Mesendoderm (in vitro differentiated cells): ENCODE measurements at regions not wholly inside any gene's neighbourhood (a gene's known extent, or its start where the extent isn't known, plus 50 kb on each side); places are given as distances from the start of the nearest gene placed in this dataset.

Source experiments
- DNase-seq: peaks from one replicate; pipeline ENCODE4 v3.0.0; 2013
- H2AK5ac ChIP-seq: 2 replicates; pipeline ENCODE4 v1.6.1; 2013; ENCODE audit warnings: low read length, inconsistent platforms
- H2BK120ac ChIP-seq: 2 replicates; pipeline ENCODE4 v1.6.1; 2013; ENCODE audit warnings: low read depth, mild to moderate bottlenecking, low read length, moderate library complexity, mixed read lengths
- H2BK15ac ChIP-seq: replicated peaks from 2 replicates; pipeline ENCODE4 v1.6.1; 2013; ENCODE audit warnings: low read depth, mild to moderate bottlenecking, moderate library complexity
- H2BK5ac ChIP-seq: 2 replicates; pipeline ENCODE4 v1.6.1; 2013; ENCODE audit warnings: low read length, inconsistent platforms
- H3K18ac ChIP-seq: 2 replicates; pipeline ENCODE4 v1.6.1; 2013; ENCODE audit warnings: mild to moderate bottlenecking, low read length, mixed read lengths
- H3K23ac ChIP-seq: one replicate; pipeline ENCODE4 v1.6.1; 2013; ENCODE audit warnings: low read length
- H3K27ac ChIP-seq: 2 replicates; pipeline ENCODE4 v1.5.1; 2013; ENCODE audit warnings: low read depth, mild to moderate bottlenecking, inconsistent platforms, low read length, moderate library complexity
- H3K27me3 ChIP-seq: 2 replicates; pipeline ENCODE4 v1.6.1; 2013; ENCODE audit warnings: low read length, control low read depth, mild to moderate bottlenecking, inconsistent platforms; ENCODE audit not compliant: insufficient read depth, poor library complexity
- H3K36me3 ChIP-seq: 2 replicates; pipeline ENCODE4 v1.6.1; 2013; ENCODE audit warnings: low read length, inconsistent platforms; ENCODE audit not compliant: control insufficient read depth, insufficient read depth
- H3K4ac ChIP-seq: one replicate; pipeline ENCODE4 v1.6.1; 2013; ENCODE audit warnings: low read depth, mild to moderate bottlenecking, low read length, moderate library complexity
- H3K4me1 ChIP-seq: 2 replicates; pipeline ENCODE4 v1.6.1; 2013; ENCODE audit warnings: low read depth, low read length, inconsistent platforms; ENCODE audit not compliant: control insufficient read depth
- H3K4me2 ChIP-seq: 2 replicates; pipeline ENCODE4 v1.6.1; 2013; ENCODE audit warnings: low read length
- H3K4me3 ChIP-seq: 2 replicates; pipeline ENCODE4 v1.5.1; 2013; ENCODE audit warnings: mild to moderate bottlenecking, low read length
- H3K56ac ChIP-seq: one replicate; pipeline ENCODE4 v1.6.1; 2013; ENCODE audit warnings: low read length
- H3K79me1 ChIP-seq: 2 replicates; pipeline ENCODE4 v1.6.1; 2013; ENCODE audit warnings: low read length, inconsistent platforms
- H3K79me2 ChIP-seq: 2 replicates; pipeline ENCODE4 v1.6.1; 2013; ENCODE audit warnings: mild to moderate bottlenecking, low read length; ENCODE audit not compliant: control insufficient read depth, insufficient read depth
- H3K9ac ChIP-seq: 2 replicates; pipeline ENCODE4 v1.6.1; 2013; ENCODE audit warnings: low read length, inconsistent platforms
- H4K5ac ChIP-seq: one replicate; pipeline ENCODE4 v1.6.1; 2013; ENCODE audit warnings: low read length
- H4K8ac ChIP-seq: one replicate; pipeline ENCODE4 v1.6.1; 2013; ENCODE audit warnings: low read depth, mild to moderate bottlenecking, control low read depth, low read length, moderate library complexity
- WGBS: extraction: QIAGEN DNeasy Blood & Tissue Kit; methylation state at CpG from one replicate; pipeline ENCODE4 v1.1.7; 2013; ENCODE audit warnings: low lambda C conversion rate, missing lambda C conversion rate; ENCODE audit not compliant: insufficient coverage; ENCODE audit errors: extremely low coverage; 5-methylcytosine and 5-hydroxymethylcytosine counted together

DNA sequence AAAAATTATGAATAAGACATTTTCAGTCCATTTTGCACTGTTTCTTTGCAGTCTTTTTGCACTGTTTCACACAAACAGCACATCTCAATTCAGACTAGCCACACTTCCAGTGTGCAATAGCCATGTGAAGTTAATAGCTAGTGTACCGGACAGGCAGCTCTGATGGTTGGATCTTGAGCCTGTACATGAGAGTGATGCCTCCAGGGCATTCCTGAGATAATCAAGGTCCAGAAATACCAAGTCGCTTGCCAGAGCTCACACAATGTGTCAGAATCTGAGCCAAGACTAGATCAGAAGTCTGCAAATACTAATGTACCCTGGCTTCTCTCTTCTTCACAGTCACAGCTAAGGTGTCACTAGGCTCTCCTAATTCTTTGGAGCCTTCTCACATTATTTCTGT is 180.2 kb downstream of the OSR1 start:
- H2BK5ac ChIP-seq = no peak overlapping the region
- WGBS = no CpG with 5 or more reads among the region's 2 CpGs
- no peak overlapping the region for H3K27ac ChIP-seq

DNA sequence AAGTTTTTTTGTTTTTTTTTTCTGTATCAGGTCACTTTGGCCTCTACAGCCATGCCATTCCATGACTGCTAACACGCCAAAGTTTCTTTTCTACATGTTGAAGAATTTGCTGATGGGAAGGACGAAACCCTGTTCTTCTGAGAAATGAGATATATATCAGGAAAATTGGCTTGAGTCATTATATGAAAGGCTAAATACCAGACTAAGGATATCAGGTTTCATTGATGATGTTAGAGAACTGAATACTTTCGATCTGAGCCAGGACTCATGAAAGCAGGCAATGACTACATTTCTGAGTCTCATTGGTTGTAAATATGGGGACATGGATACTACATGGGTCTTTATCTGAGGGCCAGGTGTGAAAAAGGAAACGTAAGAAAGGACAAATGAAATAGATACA is 181.4 kb downstream of the OSR1 start:
- H2BK15ac ChIP-seq = no peak overlapping the region
- H2BK5ac ChIP-seq = no peak overlapping the region
- no peak overlapping the region for H2AK5ac ChIP-seq
- no peak overlapping the region for H4K8ac ChIP-seq
- no peak overlapping the region for H3K23ac ChIP-seq
- H3K4me3 ChIP-seq = no peak overlapping the region
- H4K5ac ChIP-seq = no peak overlapping the region
- no peaks in the 10 kb centered on the region for H3K27me3 ChIP-seq
- no peak overlapping the region for H3K56ac ChIP-seq
- no peaks in the 10 kb centered on the region for H3K36me3 ChIP-seq
- H3K9ac ChIP-seq = no peak overlapping the region
- WGBS = no CpG with 5 or more reads among the region's 4 CpGs
- no peaks in the 10 kb centered on the region for H3K4me1 ChIP-seq
- no peak overlapping the region for H2BK120ac ChIP-seq
- no peak overlapping the region for H3K27ac ChIP-seq
- H3K79me1 ChIP-seq = no peaks in the 10 kb centered on the region
- H3K79me2 ChIP-seq = no peaks in the 10 kb centered on the region
- no peak overlapping the region for H3K4me2 ChIP-seq
- DNase-seq = no peak
- H3K18ac ChIP-seq = no peak overlapping the region
- no peak overlapping the region for H3K4ac ChIP-seq

More for the DNA sequence above, 180.2 kb downstream of the OSR1 start:
- Histone ChIP-seq H3K79me2 (no peaks in the 10 kb centered on the region), H3K23ac (no peak overlapping the region), H3K36me3 (no peaks in the 10 kb centered on the region), H3K56ac (no peak overlapping the region), H3K18ac (no peak overlapping the region), H3K4me1 (no peaks in the 10 kb centered on the region), H2BK15ac (no peak overlapping the region), H3K9ac (no peak overlapping the region), H3K4ac (no peak overlapping the region), H2AK5ac (no peak overlapping the region), H3K4me2 (no peak overlapping the region), H3K4me3 (no peak overlapping the region), H2BK120ac (no peak overlapping the region), H3K27me3 (no peaks in the 10 kb centered on the region), H3K79me1 (no peaks in the 10 kb centered on the region), H4K8ac (no peak overlapping the region), H4K5ac (no peak overlapping the region)
- no peak for DNase-seq

DNA sequence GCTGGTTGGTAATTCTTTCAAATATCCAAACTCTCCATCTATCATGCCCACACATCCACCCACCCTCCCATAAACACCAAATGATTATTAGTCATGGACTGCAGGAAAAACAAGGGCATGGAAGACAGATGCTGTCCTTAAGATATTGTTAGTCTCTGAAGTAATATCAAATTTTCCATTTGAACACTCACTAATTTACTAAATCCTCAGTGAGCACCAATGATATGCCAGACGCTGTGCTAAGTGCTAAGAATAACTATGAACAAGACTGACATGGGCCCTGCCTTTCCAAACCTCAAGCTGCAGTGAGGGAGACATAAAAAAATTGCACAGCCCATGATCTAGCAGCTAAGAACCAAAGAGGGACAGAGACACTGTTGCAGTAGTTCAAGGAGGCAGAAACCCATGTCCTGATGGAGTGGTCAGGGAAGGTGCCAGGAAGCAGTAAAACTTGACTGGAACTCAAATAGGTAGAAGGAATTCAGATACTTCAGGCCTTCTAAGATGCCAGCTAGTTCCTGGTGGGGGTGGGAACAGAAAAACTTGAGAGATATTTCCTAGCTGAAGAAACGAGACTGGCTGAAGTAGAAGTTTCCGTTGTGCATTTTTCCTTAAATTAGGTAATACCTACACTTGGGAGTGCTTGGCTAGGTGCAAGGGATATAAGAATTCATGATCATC is 182.1 kb downstream of the OSR1 start:
- Histone ChIP-seq H3K79me2 (no peaks in the 10 kb centered on the region), H2AK5ac (no peak overlapping the region), H4K5ac (no peak overlapping the region), H4K8ac (no peak overlapping the region), H2BK5ac (no peak overlapping the region), H3K27ac (no peak overlapping the region), H3K4me2 (no peak overlapping the region), H3K36me3 (no peaks in the 10 kb centered on the region), H3K56ac (no peak overlapping the region), H2BK15ac (no peak overlapping the region), H3K9ac (no peak overlapping the region), H3K79me1 (no peaks in the 10 kb centered on the region), H2BK120ac (no peak overlapping the region), H3K4me3 (no peak overlapping the region), H3K18ac (no peak overlapping the region), H3K4ac (no peak overlapping the region), H3K27me3 (no peaks in the 10 kb centered on the region), H3K4me1 (no peaks in the 10 kb centered on the region), H3K23ac (no peak overlapping the region)
- DNase-seq = no peak
- WGBS = no CpG with 5 or more reads among the region's 3 CpGs

DNA sequence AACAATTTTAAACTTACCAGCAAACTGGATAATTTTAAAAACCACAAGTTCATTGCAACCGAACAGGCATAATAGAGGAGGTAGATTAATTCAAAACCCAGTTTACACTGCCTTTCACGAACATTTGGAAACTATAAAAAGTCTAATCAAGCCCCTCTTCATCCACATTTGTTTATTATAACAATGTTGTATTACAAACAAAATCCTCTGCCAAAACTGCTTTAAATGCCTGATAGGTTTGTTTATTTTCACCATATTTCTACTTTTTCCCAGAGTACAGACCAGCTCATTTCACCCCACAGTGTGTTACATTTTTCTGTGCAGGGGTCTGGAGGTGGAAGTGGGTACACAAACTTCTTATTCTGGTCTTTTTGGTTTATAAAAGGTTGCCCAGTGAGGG is 184.2 kb downstream of the OSR1 start:
- Histone ChIP-seq H4K5ac (no peak overlapping the region), H3K27ac (no peak overlapping the region), H3K4me3 (no peak overlapping the region), H3K79me2 (no peaks in the 10 kb centered on the region), H2BK5ac (no peak overlapping the region), H3K56ac (no peak overlapping the region), H3K9ac (no peak overlapping the region), H3K79me1 (no peaks in the 10 kb centered on the region), H3K4me2 (no peak overlapping the region), H2BK15ac (no peak overlapping the region), H3K23ac (no peak overlapping the region), H3K36me3 (no peaks in the 10 kb centered on the region), H2AK5ac (no peak overlapping the region), H3K18ac (no peak overlapping the region), H3K27me3 (no peaks in the 10 kb centered on the region), H3K4me1 (no peaks in the 10 kb centered on the region), H3K4ac (no peak overlapping the region), H4K8ac (no peak overlapping the region), H2BK120ac (no peak overlapping the region)
- no peak for DNase-seq
- WGBS = no CpG with 5 or more reads among the region's 2 CpGs

DNA sequence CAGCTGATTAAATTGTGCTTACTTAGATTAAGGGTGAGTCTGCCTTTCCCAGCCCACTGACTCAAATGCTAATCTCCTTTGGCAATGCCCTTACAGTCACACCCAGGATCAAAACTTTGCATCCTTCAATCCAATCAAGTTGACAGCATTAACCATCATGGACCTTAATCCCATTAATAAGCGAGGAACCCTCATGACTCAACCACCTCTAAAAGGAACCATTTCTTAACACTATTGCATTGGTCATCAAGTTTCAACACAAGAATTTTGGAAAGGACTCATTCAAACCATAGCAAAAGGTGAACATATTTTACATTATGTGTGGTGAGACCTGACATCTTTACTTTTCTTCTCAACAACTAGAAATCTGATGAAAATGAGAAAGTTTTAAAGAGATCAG is 187.0 kb downstream of the OSR1 start:
- Histone ChIP-seq H3K4ac (no peak overlapping the region), H3K9ac (no peak overlapping the region), H3K36me3 (no peaks in the 10 kb centered on the region), H3K4me2 (no peak overlapping the region), H3K27ac (no peak overlapping the region), H3K18ac (no peak overlapping the region), H4K8ac (no peak overlapping the region), H3K79me2 (no peaks in the 10 kb centered on the region), H3K56ac (no peak overlapping the region), H3K27me3 (no peaks in the 10 kb centered on the region), H2AK5ac (no peak overlapping the region), H3K23ac (no peak overlapping the region), H2BK120ac (no peak overlapping the region), H3K79me1 (no peaks in the 10 kb centered on the region), H3K4me3 (no peak overlapping the region), H3K4me1 (no peaks in the 10 kb centered on the region), H2BK15ac (no peak overlapping the region), H4K5ac (no peak overlapping the region), H2BK5ac (no peak overlapping the region)
- no CpG with 5 or more reads among the region's 1 CpG for WGBS
- DNase-seq = no peak

DNA sequence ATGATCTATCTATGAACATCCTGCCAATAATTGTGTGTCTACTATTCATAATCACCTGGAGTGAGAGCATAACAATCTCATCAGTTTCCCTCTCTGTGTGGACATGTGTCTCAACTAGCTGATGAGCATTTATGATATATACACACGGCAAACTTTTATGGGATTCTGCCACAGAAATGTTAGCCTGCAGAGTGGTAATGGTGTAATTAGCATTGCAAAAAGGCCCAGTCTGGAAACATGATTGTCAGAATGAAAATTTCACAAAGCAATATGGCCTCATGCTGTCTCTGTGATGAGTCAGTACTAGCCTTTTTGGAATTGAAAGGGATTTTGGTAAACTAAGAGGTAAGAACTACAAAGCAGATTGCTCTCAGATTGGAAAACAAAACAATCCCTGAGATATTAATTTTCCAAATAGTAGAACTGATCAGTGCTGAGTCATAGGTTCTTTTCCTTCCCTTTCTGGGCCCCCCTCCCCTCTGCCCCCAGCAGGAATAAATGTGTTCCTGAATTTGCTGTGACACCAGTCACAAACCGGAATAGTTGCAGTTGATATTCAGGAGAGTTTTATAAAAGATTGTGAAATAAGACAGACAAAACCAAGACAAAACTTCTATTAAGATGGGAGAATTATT is 189.2 kb downstream of the OSR1 start:
- Histone ChIP-seq H3K23ac (no peak overlapping the region), H3K56ac (no peak overlapping the region), H3K4ac (no peak overlapping the region), H2BK15ac (no peak overlapping the region), H3K79me2 (no peaks in the 10 kb centered on the region), H2BK5ac (no peak overlapping the region), H3K79me1 (no peaks in the 10 kb centered on the region), H3K27me3 (no peaks in the 10 kb centered on the region), H3K18ac (no peak overlapping the region), H2BK120ac (no peak overlapping the region), H4K5ac (no peak overlapping the region), H3K9ac (no peak overlapping the region), H3K4me1 (no peaks in the 10 kb centered on the region), H2AK5ac (no peak overlapping the region), H4K8ac (no peak overlapping the region), H3K36me3 (no peaks in the 10 kb centered on the region), H3K27ac (no peak overlapping the region), H3K4me2 (no peak overlapping the region), H3K4me3 (no peak overlapping the region)
- no peak for DNase-seq
- WGBS = no CpG with 5 or more reads among the region's 2 CpGs
